ENCODE measurements at regions not wholly inside any gene's neighbourhood (a gene's known extent, or its start where the extent isn't known, plus 50 kb on each side); places are given as distances from the start of the nearest gene placed in this dataset.

- DNase-seq, result no peak
Measured at GRCh38 chr15:100785181-100786138, 94.2 kb upstream of the ALDH1A3 start.

GRCh38 chr15:100786139-100786531 lies 93.5 kb upstream of the ALDH1A3 start:
- no peak for DNase-seq

- no peak for DNase-seq
Measured at GRCh38 chr15:100786901-100787566, 92.6 kb upstream of the ALDH1A3 start.

GRCh38 chr15:100787567-100788417 lies 91.8 kb upstream of the ALDH1A3 start:
- DNase-seq, result no peak

- no peak for DNase-seq
Measured at GRCh38 chr15:100788418-100789105, 91.1 kb upstream of the ALDH1A3 start.

GRCh38 chr15:100790786-100791265 lies 88.8 kb upstream of the ALDH1A3 start:
- no peak for DNase-seq

- DNase-seq, result no peak
Measured at GRCh38 chr15:100794008-100794407, 85.6 kb upstream of the ALDH1A3 start.

GRCh38 chr15:100801256-100801900 lies 78.3 kb upstream of the ALDH1A3 start:
- DNase-seq, result no peak

GRCh38 chr15:100802421-100803170 lies 77.0 kb upstream of the ALDH1A3 start:
- DNase-seq, result no peak

GRCh38 chr15:100803171-100803440 lies 76.5 kb upstream of the ALDH1A3 start:
- no peak for DNase-seq

GRCh38 chr15:100806157-100806556 lies 73.5 kb upstream of the ALDH1A3 start:
- DNase-seq, result no peak

GRCh38 chr15:100807028-100807427 lies 72.6 kb upstream of the ALDH1A3 start:
- no peak for DNase-seq

- DNase-seq, result no peak
Measured at GRCh38 chr15:100808691-100809090, 70.9 kb upstream of the ALDH1A3 start.

- DNase-seq, result no peak
Measured at GRCh38 chr15:100809151-100809550, 70.5 kb upstream of the ALDH1A3 start.

GRCh38 chr15:100809587-100809986 lies 70.0 kb upstream of the ALDH1A3 start:
- no peak for DNase-seq

- no peak for DNase-seq
Measured at GRCh38 chr15:100810229-100810628, 69.4 kb upstream of the ALDH1A3 start.

- DNase-seq, result no peak
Measured at GRCh38 chr15:100810831-100811230, 68.8 kb upstream of the ALDH1A3 start.

GRCh38 chr15:100812802-100813201 lies 66.8 kb upstream of the ALDH1A3 start:
- no peak for DNase-seq

- DNase-seq, result no peak
Measured at GRCh38 chr15:100818927-100819326, 60.7 kb upstream of the ALDH1A3 start.

GRCh38 chr15:100820528-100820927 lies 59.1 kb upstream of the ALDH1A3 start:
- no peak for DNase-seq

GRCh38 chr15:100821327-100821726 lies 58.3 kb upstream of the ALDH1A3 start:
- no peak for DNase-seq

Data from NCI-H774 (cell line).